LNCaP clone FGC (cell line): ENCODE measurements at regions not wholly inside any gene's neighbourhood (a gene's known extent, or its start where the extent isn't known, plus 50 kb on each side); places are given as distances from the start of the nearest gene placed in this dataset.

Source experiments
- DNase-seq: peaks from one replicate; pipeline ENCODE4 v3.0.0-alpha.2; 2011; ENCODE audit warnings: low read depth
- H3K4me3 ChIP-seq: 2 replicates; pipeline ENCODE4 v1.5.1; 2011; ENCODE audit warnings: mild to moderate bottlenecking, low read depth, low read length, control low read depth
- CTCF ChIP-seq: IDR thresholded peaks from 2 replicates; pipeline ENCODE4 v1.5.1; 2012; ENCODE audit warnings: mild to moderate bottlenecking; ENCODE audit not compliant: control insufficient read depth, insufficient read depth; ENCODE audit errors: extremely low read depth

DNA sequence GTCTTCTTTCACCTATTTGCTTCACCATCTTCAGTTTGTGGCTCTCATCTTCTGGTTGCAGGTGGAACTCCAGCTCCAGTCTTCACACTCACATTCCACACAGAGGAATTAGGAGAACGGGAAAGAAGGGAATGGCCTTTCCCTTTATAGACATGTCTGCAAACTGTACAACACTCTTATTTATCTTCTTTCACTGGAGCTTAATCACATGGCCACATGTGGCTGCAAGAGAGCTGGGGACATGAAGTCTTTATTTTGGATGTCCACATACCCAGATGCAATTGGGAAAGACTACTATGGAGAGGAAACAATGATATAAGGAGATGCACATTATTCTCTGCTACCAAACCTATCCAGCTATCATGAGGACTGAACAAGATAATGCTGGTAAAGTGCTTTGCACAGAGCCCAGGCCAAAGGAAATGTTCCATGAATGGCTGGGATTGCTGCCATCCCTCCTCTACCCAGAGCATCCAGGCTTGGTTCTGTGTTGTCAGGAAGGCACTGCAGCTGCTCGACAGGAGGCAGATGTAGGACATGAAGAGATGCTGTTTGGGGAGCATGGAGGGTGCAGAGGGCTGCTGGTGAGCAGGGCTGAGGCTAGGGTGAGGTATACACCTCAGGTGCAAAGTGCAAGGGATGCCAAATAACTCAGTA is 183.8 kb upstream of the TBX20 start:
- no peak overlapping the region for H3K4me3 ChIP-seq
- TF ChIP-seq CTCF = no peak
- DNase-seq = no peak

- no peak for TF ChIP-seq CTCF
- no peak overlapping the region for H3K4me3 ChIP-seq
- no peak for DNase-seq
These were observed 182.6 kb upstream of the TBX20 start for GRCh38 chr7:35436452-35436851.

- DNase-seq = no peak
- no peak overlapping the region for H3K4me3 ChIP-seq
- TF ChIP-seq CTCF = peak; percentile 61
These were observed 176.8 kb upstream of the TBX20 start for GRCh38 chr7:35430547-35431153.

- peak; percentile 28 for DNase-seq
These were observed 171.1 kb upstream of the TBX20 start for GRCh38 chr7:35424869-35425495.

GRCh38 chr7:35424440-35424839 is 170.5 kb upstream of the TBX20 start:
- DNase-seq = no peak
- TF ChIP-seq CTCF = no peak
- no peak overlapping the region for H3K4me3 ChIP-seq

More at GRCh38 chr7:35424869-35425495, 171.1 kb upstream of the TBX20 start:
- H3K4me3 ChIP-seq = no peak overlapping the region
- peak; percentile 78 for TF ChIP-seq CTCF

DNA sequence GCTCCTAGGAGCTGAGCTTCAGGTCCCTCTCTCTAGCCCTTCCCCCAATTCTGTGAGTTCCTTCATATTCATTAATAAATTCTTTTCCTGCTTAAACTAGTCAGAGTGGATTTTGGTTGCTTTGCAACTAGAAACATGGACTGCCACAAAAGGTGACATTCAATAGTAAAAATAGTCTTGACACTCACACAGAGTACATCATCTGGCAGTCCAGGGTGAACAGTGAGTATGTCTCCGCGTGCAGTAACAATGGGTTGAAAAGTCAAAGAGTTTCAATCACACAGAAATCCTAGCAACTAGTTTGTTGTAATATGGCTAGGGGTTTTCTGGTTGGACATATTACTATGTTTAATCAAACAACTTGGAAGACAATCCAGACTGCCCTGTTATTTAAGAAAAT is 168.8 kb upstream of the TBX20 start:
- DNase-seq = no peak
- TF ChIP-seq CTCF = no peak
- no peak overlapping the region for H3K4me3 ChIP-seq
